HG03175 (cell line): ENCODE measurements at regions not wholly inside any gene's neighbourhood (a gene's known extent, or its start where the extent isn't known, plus 50 kb on each side); places are given as distances from the start of the nearest gene placed in this dataset.

Experiments used
- ATAC-seq: cut with Tn5 transposase; IDR thresholded peaks from one replicate; pipeline ENCODE4 v1.9.1; 2021; ENCODE audit warnings: mild to moderate bottlenecking, moderate library complexity; ENCODE audit not compliant: unreplicated experiment

DNA sequence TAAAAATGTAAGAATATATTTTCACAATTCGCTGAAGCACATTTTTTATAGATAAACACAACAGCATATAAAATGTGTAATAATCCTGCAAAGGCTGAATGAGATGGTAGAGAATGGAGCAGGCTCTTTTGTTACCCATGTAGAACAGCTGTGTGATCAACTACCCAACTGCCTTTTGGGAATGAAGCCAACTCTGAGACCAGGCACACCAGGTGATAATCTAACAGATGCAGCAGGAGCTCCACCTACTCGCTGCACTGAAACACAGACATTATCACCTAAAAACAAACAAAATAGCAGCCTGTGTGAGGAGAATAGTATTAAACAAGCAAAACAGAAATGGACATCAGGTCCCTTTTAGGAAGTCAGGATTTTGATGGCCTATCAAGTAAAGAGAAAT, 183.3 kb downstream of the CCDC59 start:
- no peak for ATAC-seq

DNA sequence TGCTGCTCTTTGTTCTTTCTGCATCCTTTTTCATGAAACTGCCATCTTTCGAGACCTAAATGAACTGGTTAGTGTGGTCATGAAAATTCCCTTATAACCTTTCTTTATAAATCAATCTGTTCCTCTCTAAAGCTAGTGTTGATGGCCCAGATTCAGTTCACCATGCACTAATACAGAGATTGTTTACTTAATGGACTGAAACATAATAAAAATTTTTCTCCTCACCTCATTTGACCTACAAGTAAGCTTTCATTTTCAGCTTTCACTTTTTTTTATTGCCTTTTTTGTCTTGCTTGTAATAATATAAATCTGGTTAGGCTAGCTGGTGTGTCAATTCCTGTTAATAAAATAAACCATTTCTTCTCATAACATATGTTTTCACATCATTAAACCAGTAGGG, 183.8 kb downstream of the CCDC59 start:
- ATAC-seq = no peak

DNA sequence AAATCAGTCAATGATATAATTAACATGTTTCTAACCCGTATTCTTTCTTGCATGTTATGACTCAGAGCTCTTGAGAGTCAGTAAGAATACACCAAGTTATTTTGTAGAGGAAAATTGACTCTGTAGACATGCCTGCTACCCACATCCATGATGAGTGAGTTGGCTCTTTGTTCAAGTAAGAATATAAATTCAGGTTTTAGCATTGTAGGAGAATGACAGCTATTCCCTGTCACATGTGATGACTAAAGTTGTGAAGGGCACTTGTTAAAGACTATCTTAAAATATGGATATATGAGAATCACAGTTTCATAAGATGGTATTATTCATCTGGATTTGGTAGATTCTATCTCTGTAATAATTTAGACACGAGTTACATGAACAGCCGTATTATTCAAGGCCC, 209.1 kb downstream of the CCDC59 start:
- ATAC-seq = no peak

DNA sequence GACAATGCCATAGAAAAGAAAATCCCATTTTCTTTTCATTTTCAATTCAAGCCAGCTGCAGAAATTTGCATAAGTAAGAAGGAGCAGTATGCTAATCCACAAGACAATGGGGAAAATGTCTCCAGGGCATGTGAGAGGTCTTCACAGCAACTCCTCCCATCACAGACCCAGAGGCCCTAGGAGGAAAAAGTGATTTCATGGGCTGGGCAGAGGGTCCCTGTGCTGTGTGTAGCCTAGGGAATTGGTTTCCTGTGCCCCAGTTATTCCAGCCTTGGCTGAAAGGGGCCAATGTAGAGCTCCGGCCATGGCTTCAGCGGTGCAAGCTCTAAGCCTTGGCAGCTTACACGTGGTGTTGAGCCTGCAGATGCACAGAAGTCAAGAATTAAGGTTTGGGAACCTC, 211.4 kb downstream of the CCDC59 start:
- ATAC-seq = no peak

DNA sequence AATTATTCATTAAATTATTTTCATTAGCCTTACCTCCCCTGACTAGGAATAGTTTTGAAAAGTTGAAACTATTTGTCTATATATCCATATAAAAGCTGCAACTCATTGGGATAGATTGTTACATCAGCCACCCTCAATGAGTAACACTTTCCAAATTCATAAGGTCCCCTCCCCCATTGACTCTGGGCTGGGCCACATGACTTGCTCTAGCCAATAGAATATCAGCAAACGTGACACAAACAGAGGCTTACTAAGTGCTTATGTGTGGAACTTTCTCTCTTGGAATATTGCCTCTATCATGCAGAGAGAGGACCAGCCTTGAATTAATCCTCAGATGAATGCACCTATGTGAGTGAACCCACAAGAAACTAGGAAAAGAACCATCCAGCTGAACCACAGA, 213.7 kb downstream of the CCDC59 start:
- no peak for ATAC-seq

DNA sequence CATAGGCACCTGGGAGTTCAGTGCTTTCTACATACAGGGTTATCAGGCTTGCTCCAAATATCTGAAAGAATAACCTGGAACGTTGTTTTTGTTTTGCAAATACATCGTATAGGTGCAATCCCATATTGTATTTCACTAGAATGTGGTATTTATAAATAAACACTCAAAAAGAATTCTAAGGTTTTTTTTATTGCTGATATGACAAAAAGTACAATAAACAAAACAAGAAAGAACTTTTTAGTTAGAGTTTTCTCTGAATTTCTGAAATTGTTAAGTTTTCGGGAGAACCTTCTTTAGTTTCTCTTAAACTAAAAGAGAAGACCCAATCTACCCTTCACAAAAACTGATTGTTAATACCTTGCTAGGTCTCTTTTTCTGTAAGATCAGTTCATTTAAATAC, 225.8 kb downstream of the CCDC59 start:
- no peak for ATAC-seq

DNA sequence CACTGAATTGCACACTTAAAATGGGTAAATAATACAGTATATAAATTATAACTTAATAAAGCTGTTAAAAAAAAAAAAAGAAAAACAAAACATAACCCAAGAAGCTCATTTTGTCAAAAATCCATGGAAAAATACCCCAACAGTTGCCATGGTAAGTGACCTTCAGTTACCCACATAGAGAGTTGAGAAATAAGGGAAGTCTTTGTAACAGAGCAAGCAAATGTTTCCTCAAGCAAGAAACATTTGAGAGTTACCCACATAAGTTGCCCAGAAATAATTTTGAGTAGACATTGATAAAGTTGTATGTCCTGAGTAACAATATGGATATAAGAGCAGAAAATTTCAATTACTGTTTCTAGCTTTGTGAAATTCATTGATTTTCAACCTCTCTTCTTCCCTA, 227.4 kb downstream of the CCDC59 start:
- ATAC-seq = no peak

DNA sequence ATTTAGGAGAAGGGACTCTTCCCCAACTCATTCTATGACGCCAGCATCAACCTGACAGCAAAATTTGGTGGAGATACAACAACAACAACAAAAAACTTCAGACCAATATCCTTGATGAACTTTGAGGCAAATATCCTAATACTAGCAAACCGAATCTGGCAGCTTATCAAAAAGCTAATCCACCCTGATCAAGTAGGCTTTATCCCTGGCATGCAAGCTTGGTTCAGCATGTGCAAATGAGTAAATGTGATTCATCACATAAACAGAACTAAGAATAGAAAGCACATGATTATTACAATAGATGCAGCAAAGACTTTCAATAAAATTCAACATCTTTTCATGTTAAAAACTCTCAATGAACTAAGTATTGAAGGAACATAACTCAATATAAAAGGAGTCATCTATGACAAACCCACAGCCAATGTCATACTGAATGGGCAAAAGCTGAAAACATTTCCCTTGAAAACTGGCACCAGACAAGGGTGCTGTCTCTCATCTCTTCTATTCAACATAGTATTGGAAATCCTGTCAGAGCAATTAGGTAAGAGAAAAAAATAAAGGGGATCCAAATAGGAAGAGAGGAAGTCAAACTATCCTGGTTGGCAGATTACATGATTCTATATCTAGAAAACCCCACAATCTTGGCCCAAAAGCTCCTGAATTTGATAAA, 233.3 kb downstream of the CCDC59 start:
- no peak for ATAC-seq

DNA sequence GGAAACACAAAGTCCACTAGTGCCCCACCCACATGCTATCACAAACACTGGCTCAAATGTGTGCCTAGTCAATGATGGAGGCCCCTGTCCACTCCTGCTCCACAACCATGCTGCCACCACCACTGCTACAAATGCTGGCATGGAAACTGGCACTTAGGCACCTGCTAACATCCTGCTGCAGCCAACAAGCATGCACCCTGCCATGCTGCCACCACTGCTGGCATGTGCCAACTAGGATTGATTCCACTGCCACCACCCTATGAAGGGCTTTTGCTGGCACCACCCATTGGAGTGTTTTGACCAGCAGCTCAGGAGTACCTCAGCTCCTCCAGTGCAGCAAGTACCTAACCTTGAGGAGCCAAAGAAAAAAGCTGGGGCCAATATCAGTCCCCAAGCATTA, 236.6 kb downstream of the CCDC59 start:
- ATAC-seq = no peak

DNA sequence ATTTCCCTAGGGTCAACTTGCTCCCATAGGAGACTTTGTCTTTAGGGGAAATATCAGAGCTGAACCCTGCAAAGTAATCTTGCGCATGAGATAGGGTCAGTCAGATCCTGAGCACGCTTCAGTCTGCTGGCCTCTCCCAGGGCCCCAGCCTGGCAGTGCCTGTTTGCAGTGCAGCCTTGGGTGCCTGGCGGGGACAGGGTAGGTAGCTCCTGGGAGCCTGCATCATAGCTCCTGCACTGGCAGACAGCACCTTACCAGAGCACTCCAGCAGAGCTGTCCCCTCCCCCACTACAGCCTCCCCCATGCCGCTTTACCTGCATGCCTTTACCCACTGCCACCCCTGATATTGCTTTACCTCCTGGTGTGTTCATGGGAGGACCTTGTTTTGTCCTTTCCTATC, 237.3 kb downstream of the CCDC59 start:
- no peak for ATAC-seq

DNA sequence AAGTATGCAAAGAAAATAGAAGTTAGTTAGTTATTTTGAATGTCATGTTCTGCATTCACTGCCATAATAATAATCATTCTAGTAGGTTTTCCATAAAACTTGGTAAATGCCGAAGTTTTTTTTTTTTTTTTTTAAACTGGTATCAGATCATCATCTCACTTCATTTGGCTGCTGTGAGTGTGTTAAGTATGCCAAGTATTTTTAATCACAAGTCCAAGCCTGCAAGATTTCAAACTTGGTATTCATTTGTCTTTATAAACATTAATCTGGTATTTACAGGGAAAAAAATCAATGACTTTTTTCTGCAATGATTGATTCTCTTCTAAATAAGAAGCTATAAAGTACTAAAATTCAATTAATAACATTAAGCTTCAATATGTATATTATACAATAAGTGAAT, 248.9 kb downstream of the CCDC59 start:
- ATAC-seq = no peak

DNA sequence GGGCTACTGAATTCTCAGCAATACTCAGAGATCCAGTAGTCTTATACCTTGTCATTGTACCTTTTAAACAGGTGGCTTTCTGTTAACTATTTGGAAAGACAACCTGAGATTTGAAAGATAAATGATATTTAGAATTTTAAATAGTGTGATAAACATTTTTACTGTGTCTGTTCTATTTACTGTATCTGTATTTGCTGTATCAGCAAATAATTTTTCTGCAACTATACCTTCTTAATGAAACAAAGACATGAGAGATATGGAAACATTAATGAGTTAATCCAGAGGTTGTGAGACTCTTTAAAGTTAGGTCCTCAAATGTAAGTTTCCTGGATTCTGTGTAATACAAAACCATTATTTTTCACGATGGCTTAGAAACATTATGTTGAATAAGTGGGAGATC, 249.6 kb downstream of the CCDC59 start:
- no peak for ATAC-seq

DNA sequence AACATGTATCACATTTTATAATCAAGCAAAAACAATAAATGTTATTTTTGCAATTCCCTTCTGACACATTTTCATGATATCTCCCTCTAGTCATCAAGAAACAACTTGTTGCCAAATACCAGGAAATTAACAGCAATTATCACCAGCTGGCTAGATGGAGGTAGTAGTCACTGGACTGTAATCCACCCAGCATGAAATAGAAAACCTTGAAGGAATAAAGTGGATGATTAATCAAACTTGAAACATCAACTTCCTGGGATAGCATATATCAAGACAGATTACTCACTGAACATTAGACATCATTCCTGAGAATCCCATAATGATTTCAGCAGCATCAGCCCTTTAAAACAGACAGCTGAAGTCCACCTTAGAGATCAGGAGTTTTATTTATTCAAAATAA, 259.0 kb downstream of the CCDC59 start:
- ATAC-seq = no peak

DNA sequence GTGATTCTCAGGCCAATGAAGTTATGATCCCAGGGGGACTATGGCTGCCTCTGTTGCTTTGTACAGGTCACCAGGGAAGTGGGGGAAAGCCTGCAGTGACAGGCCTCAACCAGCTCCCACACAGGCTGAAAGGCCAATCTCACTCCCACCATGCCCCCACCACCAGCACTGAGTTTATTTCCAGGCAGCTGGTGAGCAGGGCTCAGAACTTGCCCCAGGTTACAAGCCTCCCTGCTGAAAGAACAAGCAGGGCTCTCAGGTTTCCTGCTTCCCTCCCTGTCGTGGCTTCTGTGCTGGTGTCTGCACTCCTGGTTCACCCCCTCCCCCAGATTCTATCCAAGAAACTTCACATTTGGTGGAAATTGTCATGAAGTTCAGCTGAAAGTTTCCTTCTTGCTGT, 260.3 kb downstream of the CCDC59 start:
- no peak for ATAC-seq

DNA sequence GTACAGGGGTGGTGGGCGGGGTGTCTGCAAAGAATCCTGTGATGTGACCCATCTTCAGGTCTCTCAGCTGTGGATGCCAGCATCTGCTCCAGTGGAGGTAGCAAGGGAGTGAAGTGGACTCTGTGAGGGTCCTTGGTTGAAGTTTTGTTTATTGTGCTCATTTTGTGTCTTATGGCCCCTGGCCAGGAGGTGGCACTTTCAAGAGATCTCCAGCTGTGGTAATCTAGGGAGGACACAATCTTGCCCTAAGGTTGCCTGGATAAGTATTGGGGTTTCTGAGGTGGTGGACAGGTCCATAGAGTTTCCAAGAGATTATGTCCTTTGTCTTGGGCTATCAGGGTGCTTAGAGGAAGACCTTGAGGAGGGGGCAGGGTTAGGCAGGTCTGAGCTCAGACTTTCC, 260.7 kb downstream of the CCDC59 start:
- ATAC-seq = no peak

DNA sequence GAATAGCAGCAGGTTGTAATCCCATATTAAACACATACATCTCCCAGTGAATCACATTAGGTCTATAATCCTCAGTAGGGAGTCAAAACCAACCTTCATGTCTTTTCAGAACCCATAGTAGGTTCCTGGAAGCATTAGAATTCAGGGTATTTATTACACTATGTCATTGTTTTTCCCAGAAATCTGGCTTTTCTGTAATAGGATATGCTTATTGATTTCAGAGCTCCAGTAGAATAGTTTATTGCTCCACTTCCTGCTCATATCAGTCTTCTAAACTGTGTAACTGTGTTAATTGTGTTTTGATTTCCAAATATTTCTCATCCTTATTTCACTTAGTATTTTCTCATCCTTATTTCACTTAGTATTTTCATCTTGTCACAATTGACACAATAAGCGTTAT, 268.0 kb downstream of the CCDC59 start:
- no peak for ATAC-seq

DNA sequence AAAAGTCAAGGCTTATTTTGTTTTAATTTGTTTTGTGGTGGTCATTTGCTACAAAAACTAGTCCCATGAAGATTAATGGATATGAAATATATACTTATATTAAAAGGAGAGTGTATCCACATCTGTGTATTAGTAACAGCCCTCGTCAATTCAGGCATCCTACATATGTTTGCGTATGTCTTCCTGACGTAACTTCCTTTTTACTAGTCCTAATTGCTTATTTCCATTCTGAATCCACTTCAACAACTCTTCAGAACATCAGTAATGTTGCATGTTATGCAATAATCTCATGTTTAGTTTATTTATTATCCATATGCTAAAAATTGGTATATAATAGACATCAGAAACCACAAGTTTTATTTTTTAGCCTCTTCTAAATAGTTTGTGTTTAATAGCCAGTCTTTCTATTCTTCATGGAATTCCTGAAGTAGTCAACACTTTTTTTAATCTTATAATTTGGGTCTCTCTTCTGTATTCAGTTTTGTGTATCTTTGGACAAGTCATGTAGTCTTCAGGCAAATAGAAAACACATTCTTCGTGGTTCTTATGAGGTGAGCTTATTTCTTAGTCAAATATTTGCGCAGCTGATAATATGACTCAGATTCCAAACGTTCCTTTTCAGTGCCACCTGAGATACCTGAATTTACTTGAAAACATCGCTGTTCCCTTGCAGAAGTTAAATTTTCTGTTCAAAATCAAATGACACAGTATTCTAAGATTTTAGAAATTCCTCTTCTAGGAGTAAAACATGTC, 268.6 kb downstream of the CCDC59 start:
- ATAC-seq = no peak

DNA sequence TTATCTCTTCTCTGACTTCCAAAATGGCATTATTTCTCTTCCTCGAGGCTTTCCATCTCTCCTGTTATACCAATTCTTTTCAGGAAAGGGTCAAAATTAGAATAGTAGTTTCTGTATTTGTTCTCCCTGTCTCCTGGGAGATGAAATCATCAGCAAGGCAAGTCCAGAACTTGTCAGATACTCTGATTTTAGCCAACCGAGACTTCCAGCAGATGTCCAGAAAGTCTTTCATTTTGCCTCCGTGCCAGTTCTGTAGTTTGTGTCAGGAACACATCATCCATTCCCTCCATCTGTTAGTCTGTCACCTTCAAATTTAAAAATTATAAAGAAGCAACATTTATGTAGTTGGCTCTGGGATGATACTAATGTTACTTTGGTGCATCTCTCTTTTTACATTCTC, 275.7 kb downstream of the CCDC59 start:
- no peak for ATAC-seq

DNA sequence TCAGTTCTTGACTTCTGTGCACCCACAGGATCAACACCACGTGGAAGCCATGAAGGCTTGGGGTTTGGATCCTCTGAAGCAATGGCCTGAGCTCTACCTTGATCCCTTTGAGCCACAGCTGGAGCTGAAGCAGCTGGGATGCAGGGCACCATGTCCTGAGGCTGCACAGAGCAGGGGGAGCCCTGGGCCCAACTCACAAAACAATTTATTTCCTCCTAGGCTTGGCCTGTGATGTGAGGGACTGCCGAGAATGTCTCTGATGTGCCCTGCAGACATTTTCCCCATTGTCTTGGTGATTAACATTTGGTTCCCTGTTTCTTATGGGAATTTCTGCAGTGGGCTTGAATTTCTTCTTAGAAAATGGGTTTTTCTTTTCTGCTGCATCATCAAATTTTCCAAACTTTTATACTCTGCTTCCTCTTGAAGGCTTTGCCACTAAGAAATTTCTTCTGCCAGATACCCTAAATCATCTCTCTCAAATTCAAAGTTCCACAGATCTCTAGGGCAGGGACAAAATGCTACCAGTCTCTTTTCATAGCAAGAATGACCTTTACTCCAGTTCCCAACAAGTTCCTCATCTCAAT, 288.2 kb downstream of the CCDC59 start:
- ATAC-seq = no peak

DNA sequence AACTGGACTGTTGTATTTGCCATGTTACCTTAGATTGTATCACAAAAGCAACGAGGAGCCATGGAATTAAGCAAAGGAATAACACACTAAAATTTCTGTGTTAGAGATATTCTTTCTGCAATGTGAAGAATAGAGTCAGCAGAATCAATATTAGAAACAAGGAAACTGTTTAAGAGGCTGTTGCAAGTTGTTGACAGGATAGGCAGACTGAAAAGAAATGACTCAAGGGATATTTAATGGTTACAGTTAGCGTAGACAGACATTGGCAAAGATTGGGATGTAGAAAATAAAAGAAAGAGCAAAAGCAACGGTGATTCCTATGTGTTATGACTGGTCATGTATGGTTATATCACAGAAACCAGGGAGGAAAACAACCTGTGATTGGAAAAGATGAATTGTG, 299.0 kb upstream of the PPFIA2 start:
- ATAC-seq = no peak

DNA sequence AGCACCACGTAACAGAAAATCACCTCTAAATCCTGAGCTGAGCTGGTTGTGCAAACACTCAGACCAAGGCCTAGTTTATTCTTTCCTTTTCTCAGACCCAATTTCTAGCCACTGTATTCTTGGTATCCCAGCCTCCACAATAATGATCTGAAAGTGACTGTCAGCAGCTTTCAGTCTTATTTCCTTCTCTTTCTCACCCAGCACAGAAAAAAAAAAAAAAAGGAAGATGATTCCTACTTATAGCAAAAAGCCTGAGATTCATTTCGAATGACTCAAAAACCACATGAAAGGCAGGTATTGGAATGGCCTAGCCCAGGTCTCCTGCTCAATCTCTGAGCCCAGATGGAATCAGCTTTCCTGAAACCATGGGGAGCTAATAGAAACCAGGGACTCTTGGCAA, 298.6 kb upstream of the PPFIA2 start:
- no peak for ATAC-seq

DNA sequence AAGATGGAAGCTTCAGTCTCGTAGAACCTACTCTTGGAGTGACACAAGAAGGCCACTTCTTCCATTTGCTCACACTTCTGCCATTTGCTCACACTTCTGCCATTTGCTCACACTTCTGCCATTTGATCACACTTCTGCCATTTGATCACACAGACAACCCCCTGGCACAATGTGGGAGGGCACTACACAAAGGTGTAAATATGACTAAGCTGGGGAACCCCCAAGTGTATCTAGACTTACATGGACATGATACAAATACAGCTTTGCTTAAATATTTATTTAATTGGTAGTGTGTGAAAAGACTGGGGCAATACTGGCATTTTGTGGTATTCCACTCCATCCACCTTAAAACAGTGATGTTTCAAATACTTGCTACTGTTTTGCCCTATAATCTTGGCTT, 296.2 kb upstream of the PPFIA2 start:
- ATAC-seq = no peak

DNA sequence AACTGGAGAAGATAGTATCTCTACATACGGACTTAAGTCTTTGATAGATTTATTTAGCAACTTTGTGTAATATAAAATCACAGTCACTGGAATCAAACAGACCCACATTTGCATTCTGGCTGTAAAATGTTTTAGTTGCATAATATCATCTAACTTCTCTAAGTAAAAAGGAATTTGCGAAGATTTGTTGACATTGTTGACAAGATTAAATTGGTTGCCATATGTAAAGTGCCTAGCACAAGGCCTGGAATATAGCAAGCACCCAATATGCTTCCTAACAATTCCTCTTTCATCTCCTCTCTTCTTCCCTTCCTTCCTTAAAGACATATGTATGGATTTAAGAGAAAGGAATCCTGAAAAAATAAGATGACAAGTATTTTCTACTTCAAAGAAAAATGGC, 295.4 kb upstream of the PPFIA2 start:
- ATAC-seq = no peak
